SIG-M5 (cell line): ENCODE measurements at regions not wholly inside any gene's neighbourhood (a gene's known extent, or its start where the extent isn't known, plus 50 kb on each side); places are given as distances from the start of the nearest gene placed in this dataset.
A peak's percentile ranks its signal among the peaks of the same experiment; 100 is the strongest.
"Not testable (repeated sequence)": the region's sequence is repeated elsewhere in the genome, so short reads cannot be mapped to it uniquely, and the experiment has no call there.

Source experiments
- DNase-seq: peaks from one replicate; lab custom pipeline; 2025; lab: John Stamatoyannopoulos, UW

DNA sequence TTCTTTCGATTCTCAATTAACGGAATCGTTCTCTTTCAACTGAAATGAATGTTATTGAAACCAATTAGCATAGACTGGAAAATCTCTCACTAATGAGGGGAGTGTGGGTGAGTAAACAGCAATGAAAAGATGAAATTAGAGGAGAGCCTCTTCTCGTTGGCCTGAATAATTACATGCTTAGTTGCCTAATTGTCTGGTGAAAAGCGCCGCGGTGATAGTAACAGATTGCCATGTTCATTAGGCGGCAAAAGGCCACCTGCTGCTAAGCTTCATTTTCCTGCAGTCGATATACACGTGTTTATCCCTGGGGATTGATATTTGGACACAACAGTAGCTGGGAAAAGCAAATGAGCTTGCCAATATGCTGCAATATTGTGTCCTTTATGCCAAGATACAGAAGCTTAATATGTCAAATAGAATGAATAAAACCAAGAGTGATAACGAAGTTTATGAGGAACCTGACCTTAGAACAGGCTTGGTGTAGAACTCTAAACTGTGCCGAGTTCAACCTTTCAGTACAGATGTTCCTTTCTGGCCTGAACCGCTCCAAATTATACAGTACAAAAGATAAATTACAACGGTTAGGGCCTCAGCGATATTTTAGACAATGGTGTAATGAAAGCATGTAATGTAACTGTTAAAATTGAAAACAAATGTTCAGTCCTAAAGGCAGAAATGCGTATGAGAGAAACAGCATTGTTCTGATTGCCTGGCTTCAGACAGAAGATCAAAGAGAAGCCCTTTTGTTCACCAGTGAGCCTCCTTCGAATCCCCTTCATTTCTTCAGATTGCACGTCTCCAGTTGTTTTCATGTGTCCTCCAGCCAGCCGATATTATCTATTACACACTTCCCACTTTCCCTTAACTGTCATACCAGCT lies 185.2 kb downstream of the SHOX2 start:
- DNase-seq: no peak

GRCh38 chr3:157919319-157919887 lies 186.8 kb downstream of the SHOX2 start:
- DNase-seq: no peak

DNA sequence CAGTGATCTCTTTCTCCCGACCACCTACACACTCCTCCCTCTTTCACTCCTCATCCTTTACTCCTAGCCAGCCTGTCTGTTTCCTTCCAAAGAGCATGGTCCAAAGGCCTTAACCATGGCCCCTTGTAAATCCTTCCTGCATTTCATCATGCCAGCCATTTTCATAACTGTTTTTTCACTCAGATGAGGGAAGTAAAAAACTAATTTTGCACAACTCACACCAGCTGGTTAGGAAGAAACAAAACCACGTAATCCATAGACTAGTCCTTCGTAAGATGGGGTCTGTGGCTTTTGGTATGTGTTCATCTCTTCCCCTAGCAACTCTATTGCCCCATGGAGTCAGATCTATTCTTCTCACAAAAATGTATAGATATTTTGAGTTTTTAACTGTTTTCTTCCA lies 187.8 kb downstream of the SHOX2 start:
- peak; percentile 63 for DNase-seq

DNA sequence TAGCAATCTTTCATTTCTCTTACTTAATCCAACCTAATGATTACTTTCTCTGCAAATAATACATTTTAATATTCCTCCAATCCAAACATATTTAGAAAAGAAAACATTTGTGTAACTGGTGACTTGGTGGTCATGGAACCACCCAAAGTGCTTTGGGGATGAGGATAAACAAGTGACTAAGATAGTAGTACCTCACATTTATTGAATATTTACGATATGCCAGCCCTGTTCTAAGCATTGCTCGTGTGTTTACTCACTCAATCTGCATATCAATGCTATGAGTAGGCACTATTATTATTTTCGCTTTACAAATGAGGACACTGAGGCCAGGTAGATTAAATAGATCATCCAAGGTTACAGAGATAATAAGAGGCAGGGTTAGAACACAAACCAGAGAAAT lies 189.5 kb downstream of the SHOX2 start:
- no peak for DNase-seq

DNA sequence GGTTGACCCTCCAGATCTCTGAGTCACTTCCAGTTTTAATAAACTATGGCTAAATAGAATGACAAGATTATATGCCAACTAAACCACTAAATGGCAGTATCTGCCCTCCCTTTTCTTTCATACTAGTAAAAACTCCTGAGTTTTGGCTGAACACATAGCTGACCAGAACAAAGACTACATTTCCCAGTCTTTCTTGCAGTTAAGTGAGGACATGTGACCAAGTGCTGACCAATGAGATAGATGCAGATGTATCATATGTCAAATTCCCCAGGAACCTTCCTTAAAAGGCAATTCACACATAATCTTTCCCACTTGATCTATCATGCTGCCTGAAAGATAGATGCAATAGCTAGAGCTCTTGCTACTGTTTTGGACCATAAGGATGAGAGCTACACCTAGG lies 191.3 kb downstream of the SHOX2 start:
- no peak for DNase-seq

GRCh38 chr3:157913741-157914150 lies 192.5 kb downstream of the SHOX2 start:
- DNase-seq: no peak

- DNase-seq: no peak
Observed at GRCh38 chr3:157912514-157913451, 193.4 kb downstream of the SHOX2 start.

- DNase-seq: no peak
Observed at GRCh38 chr3:157906627-157907026, 199.6 kb downstream of the SHOX2 start.

GRCh38 chr3:157905885-157906284 lies 200.3 kb downstream of the SHOX2 start:
- DNase-seq: no peak

- not testable (repeated sequence) for DNase-seq
Observed at GRCh38 chr3:157902680-157903079, 203.5 kb downstream of the SHOX2 start.

- DNase-seq: no peak
Observed at GRCh38 chr3:157888040-157888439, 218.2 kb downstream of the SHOX2 start.

DNA sequence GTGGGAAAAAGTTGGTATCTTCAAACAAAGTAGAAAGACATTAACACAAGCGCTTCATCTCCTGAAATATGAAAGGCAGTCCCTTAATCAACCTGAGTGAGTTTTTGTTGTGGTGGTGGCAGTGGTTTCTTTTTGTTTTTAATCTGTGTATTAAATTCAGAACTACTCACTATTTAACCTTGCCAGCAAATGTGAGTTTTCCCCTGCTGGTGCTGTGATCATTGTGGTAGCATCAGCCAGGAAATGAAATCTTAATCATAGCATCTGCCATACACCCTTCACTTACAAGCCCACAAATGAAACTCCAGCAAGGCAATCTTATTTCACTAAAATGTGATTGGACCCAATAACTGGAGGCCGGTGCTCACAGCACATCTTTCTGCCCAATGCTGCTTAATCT lies 229.7 kb downstream of the SHOX2 start:
- no peak for DNase-seq

- no peak for DNase-seq
Observed at GRCh38 chr3:157872902-157873301, 233.3 kb downstream of the SHOX2 start.

DNA sequence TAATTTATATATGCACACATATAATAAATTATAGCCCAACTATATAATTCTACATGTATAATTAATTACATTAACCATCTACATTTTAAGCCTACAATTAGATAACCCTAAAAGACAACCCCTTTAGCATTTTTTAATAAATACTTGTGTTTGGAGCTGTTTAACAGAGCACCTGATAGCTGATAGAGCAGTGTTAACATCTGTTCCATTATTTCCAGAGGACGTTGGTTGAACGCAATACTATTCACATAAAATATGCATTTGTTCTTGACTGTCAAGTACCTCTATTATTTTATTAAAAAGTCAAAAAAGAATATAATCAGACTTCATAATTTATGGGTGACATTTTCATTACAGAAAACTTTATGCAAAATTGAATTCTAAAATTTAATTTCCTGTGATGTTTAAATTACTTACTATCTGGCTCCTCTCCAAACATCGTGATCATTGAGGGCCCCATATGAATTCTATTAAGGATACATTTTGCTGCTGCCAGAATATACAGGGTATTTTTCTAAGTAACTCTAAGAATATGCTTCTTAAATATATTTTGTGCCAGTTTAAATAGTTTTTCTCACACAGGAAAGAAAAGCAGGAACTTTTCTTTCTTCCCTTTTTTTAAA lies 234.3 kb downstream of the SHOX2 start:
- no peak for DNase-seq

DNA sequence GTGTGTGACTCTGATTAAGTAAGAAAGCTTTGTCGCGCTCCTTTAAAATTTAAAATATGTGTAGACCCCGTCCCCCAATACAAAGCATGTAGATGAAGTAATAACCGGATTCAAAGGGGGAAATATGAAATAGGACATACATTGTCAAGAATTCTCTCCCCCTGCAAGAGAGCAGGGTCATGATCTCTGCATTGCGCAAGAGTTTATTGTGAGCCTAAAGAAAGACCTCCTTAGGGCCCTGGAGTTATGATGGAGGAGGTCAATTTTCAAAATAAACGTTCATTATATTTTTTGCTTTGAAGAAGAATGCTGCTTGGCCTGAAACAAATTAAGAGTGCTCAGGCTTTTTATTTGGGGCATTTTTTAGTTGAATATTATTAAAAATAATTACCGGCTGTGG lies 235.0 kb downstream of the SHOX2 start:
- no peak for DNase-seq

DNA sequence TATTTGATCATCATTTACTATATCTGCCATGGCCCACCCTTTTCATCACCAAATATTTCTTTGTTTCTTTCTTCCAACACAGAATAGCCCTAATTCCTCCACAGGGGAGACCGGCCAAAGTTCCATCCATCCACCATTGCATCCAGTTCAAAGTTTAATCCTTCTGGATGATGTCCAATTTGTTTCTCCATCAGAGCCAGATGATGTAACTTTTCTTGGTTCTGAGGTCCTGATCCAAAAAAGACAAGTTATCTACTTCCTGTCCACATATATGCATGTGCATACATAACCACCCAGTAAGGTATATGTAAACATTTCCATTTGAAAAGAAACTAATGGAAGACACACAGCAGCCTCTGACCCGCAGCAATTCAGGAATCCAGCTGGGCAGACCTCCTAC lies 237.3 kb downstream of the SHOX2 start:
- no peak for DNase-seq

GRCh38 chr3:157868196-157868595 lies 238.0 kb downstream of the SHOX2 start:
- no peak for DNase-seq

DNA sequence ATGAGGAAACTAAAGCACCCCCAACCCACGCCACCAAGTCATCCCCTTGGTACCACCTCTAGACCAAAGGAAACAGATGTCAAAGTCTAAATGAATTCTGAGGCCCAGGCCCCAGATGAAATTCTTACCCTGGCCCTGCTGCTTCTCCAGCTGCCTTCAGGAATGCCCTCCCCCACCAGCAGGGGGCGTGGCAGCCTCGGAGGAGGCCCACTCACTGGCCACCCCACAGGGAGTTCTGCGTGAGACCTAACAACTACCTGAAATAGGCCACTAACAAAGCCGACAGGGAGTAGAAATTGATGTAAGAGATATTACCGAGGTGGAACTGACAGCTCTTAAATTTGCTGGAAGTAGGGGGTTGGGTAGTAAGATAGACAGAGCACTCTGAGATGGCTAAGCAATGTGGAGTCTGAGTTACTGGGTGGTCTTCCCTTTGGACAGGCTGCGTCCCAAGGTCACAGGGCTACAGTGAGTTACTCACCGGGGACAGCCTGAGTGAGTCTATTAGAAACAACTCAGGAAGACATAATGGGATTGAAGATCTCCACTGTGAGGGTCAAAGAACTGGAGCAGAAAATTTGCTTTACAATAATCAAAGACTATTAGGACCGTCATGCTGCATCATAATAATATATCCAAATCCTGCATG lies 240.7 kb downstream of the SHOX2 start:
- DNase-seq: no peak

DNA sequence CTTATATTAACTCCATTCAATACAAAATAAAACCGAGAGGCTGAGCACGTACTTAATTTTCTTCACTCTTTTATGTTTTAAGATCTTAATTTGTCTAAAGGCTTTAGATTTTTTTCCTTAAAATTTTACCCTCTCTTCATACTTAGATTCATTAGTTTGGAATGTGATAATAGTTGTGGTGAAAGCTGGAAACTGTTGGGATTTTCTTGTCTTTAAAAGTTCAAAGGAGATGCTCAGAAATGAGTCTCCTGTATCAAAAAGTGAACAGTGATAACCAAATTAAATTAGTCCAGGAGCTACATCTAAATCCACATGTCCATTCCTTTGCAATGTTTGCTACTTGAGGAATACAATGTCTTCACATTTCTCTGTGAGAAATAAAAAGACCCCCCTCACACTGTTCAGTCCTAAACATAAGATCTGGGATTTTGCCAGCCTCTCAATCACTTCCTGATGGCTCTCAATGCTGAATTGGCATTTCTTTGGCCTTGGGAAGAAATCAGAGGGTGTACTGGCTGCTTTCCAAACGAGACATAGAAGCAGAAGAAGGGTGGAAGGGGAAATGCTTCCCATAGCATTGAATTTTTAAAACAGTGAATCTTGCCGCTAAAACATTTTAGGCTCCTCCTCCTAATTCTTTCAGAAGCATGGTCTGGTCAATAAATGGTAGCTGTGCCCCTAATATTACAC lies 245.0 kb downstream of the SHOX2 start:
- no peak for DNase-seq

DNA sequence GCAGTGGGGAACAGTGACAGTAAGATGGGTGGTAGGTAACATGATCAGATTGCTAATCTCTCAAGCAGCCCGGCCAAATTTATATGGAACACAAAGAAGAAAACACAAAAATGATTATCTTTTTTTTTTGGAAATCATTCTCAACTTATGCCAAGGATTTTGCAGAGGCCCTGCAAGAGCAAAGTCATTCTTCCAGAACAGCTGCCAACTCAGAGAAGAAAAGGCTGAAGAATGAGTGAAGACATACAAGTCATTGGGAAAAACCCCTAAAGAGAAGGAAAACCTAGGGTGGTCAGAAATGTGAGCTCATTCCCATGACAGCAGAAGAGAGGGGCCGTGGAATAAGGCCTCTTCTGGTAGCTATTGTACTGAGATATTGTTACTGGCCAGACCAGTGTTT lies 246.7 kb downstream of the SHOX2 start:
- DNase-seq: no peak

GRCh38 chr3:157858821-157859220 lies 247.4 kb downstream of the SHOX2 start:
- DNase-seq: no peak
